B cell (primary cell): ENCODE measurements at regions not wholly inside any gene's neighbourhood (a gene's known extent, or its start where the extent isn't known, plus 50 kb on each side); places are given as distances from the start of the nearest gene placed in this dataset.

ENCODE experiments used
- ATAC-seq: fragments of 200-7000 bp; cut with Tn5 transposase; one replicate; pipeline ENCODE4 v1.10.0; 2021; ENCODE audit warnings: low read depth, mild to moderate bottlenecking, moderate number of reproducible peaks, moderate library complexity
- CTCF ChIA-PET: fragments of 350-600 bp; sonication (Branson Sonifier 250); formaldehyde crosslinking; loops from one replicate; lab custom pipeline; 2021; ENCODE audit warnings: antibody characterized with exemption, inconsistent platforms; lab: Charles Lee
- POLR2A ChIA-PET: fragments of 350-600 bp; sonication (Branson Sonifier 250); formaldehyde crosslinking; loops from one replicate; lab custom pipeline; 2021; ENCODE audit warnings: antibody characterized with exemption; lab: Charles Lee
- DNase-seq: peaks from one replicate; pipeline ENCODE4 v3.0.0; 2013
- H2AFZ ChIP-seq: 2 replicates; pipeline ENCODE4 v1.6.1; 2012; ENCODE audit warnings: mild to moderate bottlenecking, low read depth, low read length; ENCODE audit not compliant: insufficient read depth, poor library complexity, severe bottlenecking
- H3K27ac ChIP-seq, 2 donors: 1 replicate in 1 of 2; 2 replicates in 1 of 2; pipeline ENCODE4 v1.5.1; 2012 to 2013; ENCODE audit warnings: low read length in 2 of 2, mild to moderate bottlenecking in 2 of 2, moderate library complexity in 1 of 2
- H3K27me3 ChIP-seq, 4 experiments: fragments of 200-600 bp in 1 of 4; sonication (generic) in 1 of 4; replicated peaks in 1 of 4; 1 replicate in 2 of 4; 2 replicates in 2 of 4; pipeline versions ENCODE4 v1.6.1 to v1.7.0; 2013 to 2016; ENCODE audit warnings: low read length in 3 of 4, mild to moderate bottlenecking in 2 of 4, mixed read lengths in 1 of 4, moderate library complexity in 1 of 4; ENCODE audit not compliant: insufficient read depth in 4 of 4, control insufficient read depth in 3 of 4; ENCODE audit errors: control extremely low read depth in 1 of 4
- H3K36me3 ChIP-seq, 2 experiments: replicated peaks in 1 of 2; 1 replicate in 1 of 2; 2 replicates in 1 of 2; pipeline versions ENCODE4 v1.6.1 to v1.7.1; 2013; ENCODE audit warnings: low read length in 1 of 2; ENCODE audit not compliant: insufficient read depth in 2 of 2, control insufficient read depth in 1 of 2; ENCODE audit errors: control extremely low read depth in 1 of 2, extremely low read depth in 1 of 2
- H3K4me1 ChIP-seq, 2 donors: fragments of 200-600 bp in 1 of 2; sonication (generic) in 1 of 2; 1 replicate in 1 of 2; 2 replicates in 1 of 2; pipeline versions ENCODE4 v1.5.1 to v1.6.1; 2013 to 2017; ENCODE audit warnings: low read length in 2 of 2; ENCODE audit not compliant: control insufficient read depth in 2 of 2, insufficient read depth in 2 of 2
- H3K4me2 ChIP-seq: replicated peaks from 2 replicates; pipeline ENCODE3; 2012; ENCODE audit warnings: mild to moderate bottlenecking, low read depth, low read length; ENCODE audit not compliant: poor library complexity, severe bottlenecking
- H3K4me3 ChIP-seq, 5 experiments: fragments of 200-600 bp in 1 of 5; sonication (generic) in 1 of 5; 1 replicate in 3 of 5; 2 replicates in 2 of 5; pipeline versions ENCODE4 v1.5.1 to v1.7.0; 2011 to 2016; ENCODE audit warnings: low read length in 4 of 5, mild to moderate bottlenecking in 4 of 5, low read depth in 2 of 5, control low read depth in 1 of 5, moderate library complexity in 1 of 5; ENCODE audit not compliant: insufficient read depth in 1 of 5; ENCODE audit errors: control extremely low read depth in 1 of 5, extremely low read depth in 1 of 5
- H3K79me2 ChIP-seq: fragments of 200-600 bp; sonication (generic); one replicate; pipeline ENCODE4 v1.6.0; 2016; ENCODE audit warnings: low read length; ENCODE audit not compliant: control insufficient read depth, insufficient read depth
- H3K9ac ChIP-seq: fragments of 200-600 bp; sonication (generic); 2 replicates; pipeline ENCODE4 v1.6.1; 2017; ENCODE audit warnings: mild to moderate bottlenecking, low read length, moderate library complexity
- H3K9me3 ChIP-seq, 3 donors: one replicate each; pipeline versions ENCODE4 v1.6.1 to v1.7.1; 2013; ENCODE audit warnings: low read length in 2 of 3; ENCODE audit not compliant: control insufficient read depth in 2 of 3, insufficient read depth in 1 of 3; ENCODE audit errors: control extremely low read depth in 1 of 3
- H4K20me1 ChIP-seq: 2 replicates; pipeline ENCODE4 v1.6.0; 2012; ENCODE audit warnings: mild to moderate bottlenecking, low read length; ENCODE audit not compliant: insufficient read depth, control insufficient read depth, poor library complexity, severe bottlenecking
- H3K27ac Mint-ChIP-seq: one replicate; pipeline ENCODE4 v1.8.0; 2021; ENCODE audit warnings: mixed read lengths
- H3K27me3 Mint-ChIP-seq: one replicate; pipeline ENCODE4 v1.8.0; 2021; ENCODE audit warnings: mixed read lengths
- H3K4me1 Mint-ChIP-seq: one replicate; pipeline ENCODE4 v1.8.0; 2021; ENCODE audit warnings: mixed read lengths
- H3K4me3 Mint-ChIP-seq: one replicate; pipeline ENCODE4 v1.8.0; 2021; ENCODE audit warnings: mixed read lengths
- H3K9me3 Mint-ChIP-seq: one replicate; pipeline ENCODE4 v1.8.0; 2022; ENCODE audit warnings: mixed read lengths; ENCODE audit not compliant: insufficient read depth
- EZH2 ChIP-seq: IDR thresholded peaks from 2 replicates; pipeline ENCODE4 v1.6.1; 2012; ENCODE audit warnings: borderline replicate concordance, low read depth, mild to moderate bottlenecking, moderate library complexity, low read length; ENCODE audit not compliant: insufficient read depth, poor library complexity, severe bottlenecking
- WGBS: methylation state at CpG from one replicate; pipeline ENCODE4 v1.1.5; 2013; ENCODE audit warnings: missing lambda C conversion rate; ENCODE audit not compliant: insufficient coverage; 5-methylcytosine and 5-hydroxymethylcytosine counted together
- intact Hi-C: fragments of 100-400 bp; cut with micrococcal nuclease; formaldehyde crosslinking; loops from one replicate; pipeline ENCODE4 v1.10.0; 2022
- TF ChIP-seq, protein P1 (sequence below): fragments of 200-600 bp; IDR thresholded peaks from one replicate; pipeline ENCODE4 v1.8.0; 2022; ENCODE audit warnings: antibody characterized with exemption, mild to moderate bottlenecking

DNA sequence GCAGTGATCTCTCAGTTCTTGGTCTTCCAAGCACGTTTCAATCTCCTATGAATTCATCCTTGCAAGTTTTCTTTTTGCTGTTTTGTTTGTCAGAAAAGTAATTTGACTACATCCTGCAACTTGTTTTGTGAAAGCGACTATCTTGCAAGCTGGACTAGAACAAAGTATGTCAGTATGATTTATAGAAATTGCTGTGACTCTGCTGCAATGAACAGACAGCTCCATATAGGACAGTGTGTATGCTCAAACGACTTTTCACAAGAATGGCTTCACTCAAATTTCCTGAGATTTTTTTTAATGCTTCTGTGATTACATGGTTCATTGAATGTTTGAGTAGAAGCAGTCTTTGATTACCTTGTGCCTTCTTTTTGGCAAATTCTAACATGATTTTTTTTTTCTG is 123.5 kb upstream of the TRHDE start:
- Histone ChIP-seq H3K27me3 (no peaks in the 10 kb centered on the region), H3K79me2 (no peaks in the 10 kb centered on the region), H3K4me2 (no peak overlapping the region), H3K4me3 (no peak overlapping the region), H2AFZ (no peak overlapping the region), H3K9me3 (peaks cover 0 to 5% (median 1%) of the 10 kb centered on the region in 3 donors), H3K4me1 (no peaks in the 10 kb centered on the region), H3K36me3 (no peaks in the 10 kb centered on the region), H3K9ac (no peak overlapping the region), H4K20me1 (no peaks in the 10 kb centered on the region), H3K27ac (no peak overlapping the region)
- Mint-ChIP-seq H3K4me3 (no peak overlapping the region), H3K27me3 (no peaks in the 10 kb centered on the region), H3K4me1 (no peaks in the 10 kb centered on the region), H3K27ac (no peak overlapping the region), H3K9me3 (no peaks in the 10 kb centered on the region)
- CTCF ChIA-PET, result no interaction called here
- intact Hi-C loops, result no loop called here
- 48% methylated on average over 2 of the region's 3 CpGs for WGBS
- DNase-seq (no peak), ATAC-seq (no peak)
- TF ChIP-seq, protein P1, sequence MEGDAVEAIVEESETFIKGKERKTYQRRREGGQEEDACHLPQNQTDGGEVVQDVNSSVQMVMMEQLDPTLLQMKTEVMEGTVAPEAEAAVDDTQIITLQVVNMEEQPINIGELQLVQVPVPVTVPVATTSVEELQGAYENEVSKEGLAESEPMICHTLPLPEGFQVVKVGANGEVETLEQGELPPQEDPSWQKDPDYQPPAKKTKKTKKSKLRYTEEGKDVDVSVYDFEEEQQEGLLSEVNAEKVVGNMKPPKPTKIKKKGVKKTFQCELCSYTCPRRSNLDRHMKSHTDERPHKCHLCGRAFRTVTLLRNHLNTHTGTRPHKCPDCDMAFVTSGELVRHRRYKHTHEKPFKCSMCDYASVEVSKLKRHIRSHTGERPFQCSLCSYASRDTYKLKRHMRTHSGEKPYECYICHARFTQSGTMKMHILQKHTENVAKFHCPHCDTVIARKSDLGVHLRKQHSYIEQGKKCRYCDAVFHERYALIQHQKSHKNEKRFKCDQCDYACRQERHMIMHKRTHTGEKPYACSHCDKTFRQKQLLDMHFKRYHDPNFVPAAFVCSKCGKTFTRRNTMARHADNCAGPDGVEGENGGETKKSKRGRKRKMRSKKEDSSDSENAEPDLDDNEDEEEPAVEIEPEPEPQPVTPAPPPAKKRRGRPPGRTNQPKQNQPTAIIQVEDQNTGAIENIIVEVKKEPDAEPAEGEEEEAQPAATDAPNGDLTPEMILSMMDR, result no peak
- no peak for TF ChIP-seq EZH2
- POLR2A ChIA-PET, result no interaction called here

DNA sequence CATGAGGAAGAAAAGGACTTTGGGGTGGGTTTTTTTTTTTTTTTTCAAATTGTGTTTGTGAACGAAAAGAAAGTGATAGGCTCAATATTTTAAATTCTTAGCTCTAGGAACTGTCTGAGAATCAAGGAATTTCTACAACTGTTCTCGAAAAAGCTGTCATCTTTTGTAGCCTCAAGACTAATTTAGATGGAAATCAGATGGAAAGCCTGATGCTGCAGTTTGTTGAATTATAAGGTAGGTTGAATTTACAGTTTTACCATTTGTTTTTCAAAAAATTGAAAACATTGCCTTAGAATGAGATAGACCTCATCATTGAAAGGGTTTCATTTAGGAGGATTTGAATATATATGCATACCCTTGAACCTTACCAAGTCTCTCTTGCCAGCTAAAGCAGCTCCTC is 109.3 kb upstream of the TRHDE start:
- Mint-ChIP-seq H3K27ac (no peak overlapping the region), H3K9me3 (no peaks in the 10 kb centered on the region), H3K4me1 (no peaks in the 10 kb centered on the region), H3K4me3 (no peak overlapping the region), H3K27me3 (no peaks in the 10 kb centered on the region)
- DNase-seq (no peak), ATAC-seq (no peak)
- H3K79me2 ChIP-seq, result no peaks in the 10 kb centered on the region
- intact Hi-C loops, result no loop called here
- no peak overlapping the region for H3K4me2 ChIP-seq
- no peak overlapping the region for H3K4me3 ChIP-seq
- CTCF ChIA-PET, result no interaction called here
- no peak overlapping the region for H3K9ac ChIP-seq
- no peak overlapping the region for H3K27ac ChIP-seq
- POLR2A ChIA-PET, result no interaction called here
- H4K20me1 ChIP-seq, result no peaks in the 10 kb centered on the region
- no CpG with 5 or more reads among the region's 2 CpGs for WGBS
- H3K9me3 ChIP-seq, result peaks cover 0 to 6% (median 0%) of the 10 kb centered on the region in 3 donors
- TF ChIP-seq, protein P1, result no peak
- TF ChIP-seq EZH2, result no peak
- no peaks in the 10 kb centered on the region for H3K4me1 ChIP-seq
- H3K27me3 ChIP-seq, result no peaks in the 10 kb centered on the region
- H3K36me3 ChIP-seq, result no peaks in the 10 kb centered on the region
- no peak overlapping the region for H2AFZ ChIP-seq
